ENCODE measurements at regions not wholly inside any gene's neighbourhood (a gene's known extent, or its start where the extent isn't known, plus 50 kb on each side); places are given as distances from the start of the nearest gene placed in this dataset.

DNA sequence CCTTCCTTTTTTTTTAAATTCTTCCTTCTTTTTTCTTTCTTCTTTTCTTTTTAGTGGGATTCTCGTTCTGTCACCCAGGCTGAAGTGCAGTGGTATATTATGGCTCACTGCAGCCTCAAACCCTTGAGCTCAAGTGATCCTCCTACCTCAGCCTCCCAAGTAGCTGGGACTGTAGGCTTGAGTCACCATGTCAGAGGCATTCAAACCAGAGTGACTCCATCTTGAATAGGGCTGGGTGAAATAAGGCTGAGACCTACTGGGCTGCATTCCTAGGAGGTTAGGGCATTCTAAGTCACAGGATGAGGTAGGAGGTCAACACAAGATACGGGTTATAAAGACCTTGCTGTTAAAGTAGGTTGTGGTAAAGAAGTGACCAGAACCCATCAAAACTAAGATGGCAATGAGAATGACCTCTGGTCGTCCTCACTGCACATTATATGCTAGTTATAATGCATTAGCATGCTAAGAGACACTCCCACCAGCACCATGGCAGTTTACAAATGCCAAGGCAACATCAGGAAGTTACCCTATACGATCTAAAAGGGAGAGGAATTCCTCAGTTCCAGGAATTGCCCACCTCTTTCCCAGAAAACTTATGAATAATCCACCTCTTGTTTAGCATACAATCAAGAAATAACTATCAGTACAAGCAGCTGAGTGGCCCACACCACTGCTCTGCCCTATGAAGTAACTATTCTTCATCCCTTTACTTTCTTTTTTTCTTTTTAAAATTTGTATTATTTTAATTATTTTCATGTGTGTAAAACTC lies 99.0 kb upstream of the ITGB1 start:
- H2BK120ac ChIP-seq (ENCODE audit: low read depth, low read length) = no peak overlapping the region
- no peak overlapping the region for H3K4ac ChIP-seq (ENCODE audit: low read depth, low read length)
- POLR2A ChIA-PET (ENCODE audit: unreplicated experiment) = no interaction called here
- H3K4me2 ChIP-seq (ENCODE audit: low read depth, low read length) = no peak overlapping the region
- no peak overlapping the region for H3K9ac ChIP-seq (ENCODE audit: low read depth, low read length)
- no peak overlapping the region for H2AK9ac ChIP-seq (replicated peaks; ENCODE audit: low read depth, low read length, poor library complexity)
- in situ Hi-C loops (cut with MboI; ENCODE audit: low sequenced_read_pairs) (no loop called here), dilution Hi-C loops (cut with HindIII; ENCODE audit: low sequenced_read_pairs, unreplicated experiment) (no loop called here), intact Hi-C loops (cut with micrococcal nuclease) (no loop called here)
- no peak overlapping the region for H4K5ac ChIP-seq (ENCODE audit: low read depth, low read length)
- no peak overlapping the region for H3K4me3 ChIP-seq (ENCODE audit: insufficient read depth, low read depth, low read length)
- BruUV-seq (replicated peaks) = no TSS peak
- no peaks in the 10 kb centered on the region for H4K20me1 ChIP-seq (ENCODE audit: insufficient read depth, low read length)
- WGBS, 2 experiments (ENCODE audit: extremely low coverage in 2 of 2, insufficient read length in 1 of 2) = 40% methylated on average over 1 of the region's 4 CpGs; no CpG with 5 or more reads in 1 of the 2 experiments
- H4K91ac ChIP-seq (ENCODE audit: insufficient read depth, low read depth, low read length) = no peak overlapping the region
- no peak overlapping the region for H4K8ac ChIP-seq (ENCODE audit: low read depth in 2 of 2, low read length in 2 of 2)
- H3K18ac ChIP-seq (ENCODE audit: low read depth, low read length) = no peak overlapping the region; the same call in 1 of the 2 replicates
- DNase-seq (no peak), ATAC-seq (ENCODE audit: low read depth) (no peak)
- H3K23ac ChIP-seq (ENCODE audit: low read depth, low read length) = no peak overlapping the region
- H3K9me1 ChIP-seq (ENCODE audit: insufficient read depth, low read length) = no peaks in the 10 kb centered on the region
- H2BK15ac ChIP-seq (ENCODE audit: low read depth, low read length) = no peak overlapping the region
- peaks cover 6% of the 10 kb centered on the region for H3K4me1 ChIP-seq (ENCODE audit: control insufficient read depth, insufficient read depth, low read length)
- H2AFZ ChIP-seq (replicated peaks; ENCODE audit: low read length, poor library complexity) = no peak overlapping the region
- CTCF ChIA-PET = no interaction called here
- no peaks in the 10 kb centered on the region for H3K36me3 ChIP-seq (ENCODE audit: control insufficient read depth, insufficient read depth, low read length)
- no peaks in the 10 kb centered on the region for H3K9me3 ChIP-seq (ENCODE audit: control insufficient read depth, insufficient read depth, low read length)
- H2AK5ac ChIP-seq (ENCODE audit: low read depth, low read length) = no peak overlapping the region
- no peak overlapping the region for H2BK20ac ChIP-seq (ENCODE audit: low read depth, low read length)
- H3K27me3 ChIP-seq (ENCODE audit: control insufficient read depth, insufficient read depth, low read length) = no peaks in the 10 kb centered on the region
- no peak overlapping the region for H3K14ac ChIP-seq (replicated peaks; ENCODE audit: low read depth, low read length)
- no peaks in the 10 kb centered on the region for H3K79me1 ChIP-seq (ENCODE audit: low read depth in 1 of 2, low read length in 2 of 2)
- TF ChIP-seq FOS (IDR thresholded peaks at IDR 0.05; ENCODE audit: low read depth, low read length) = no peak
- no peak for TF ChIP-seq RFX5 (IDR thresholded peaks at IDR 0.05; ENCODE audit: low read depth, low read length)
- no peak for TF ChIP-seq MXI1 (IDR thresholded peaks at IDR 0.05; ENCODE audit: borderline replicate concordance, low read depth, low read length)
- no peak for TF ChIP-seq SMC3 (IDR thresholded peaks at IDR 0.05; ENCODE audit: low read depth, low read length)
- TF ChIP-seq, protein P1, sequence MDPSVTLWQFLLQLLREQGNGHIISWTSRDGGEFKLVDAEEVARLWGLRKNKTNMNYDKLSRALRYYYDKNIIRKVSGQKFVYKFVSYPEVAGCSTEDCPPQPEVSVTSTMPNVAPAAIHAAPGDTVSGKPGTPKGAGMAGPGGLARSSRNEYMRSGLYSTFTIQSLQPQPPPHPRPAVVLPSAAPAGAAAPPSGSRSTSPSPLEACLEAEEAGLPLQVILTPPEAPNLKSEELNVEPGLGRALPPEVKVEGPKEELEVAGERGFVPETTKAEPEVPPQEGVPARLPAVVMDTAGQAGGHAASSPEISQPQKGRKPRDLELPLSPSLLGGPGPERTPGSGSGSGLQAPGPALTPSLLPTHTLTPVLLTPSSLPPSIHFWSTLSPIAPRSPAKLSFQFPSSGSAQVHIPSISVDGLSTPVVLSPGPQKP (IDR thresholded peaks at IDR 0.05; ENCODE audit: borderline replicate concordance, low read depth, low read length) = no peak
- no peak for TF ChIP-seq NFE2L2 (IDR thresholded peaks at IDR 0.05; ENCODE audit: low read depth, low read length)
- no peak overlapping the region for H3K56ac ChIP-seq (ENCODE audit: extremely low read depth, insufficient read depth, low read length)
- H3K27ac ChIP-seq (ENCODE audit: insufficient read depth, low read length) = no peak overlapping the region
- H2BK5ac ChIP-seq (ENCODE audit: low read depth, low read length, poor library complexity, severe bottlenecking) = no peak overlapping the region
